ENCODE measurements at regions not wholly inside any gene's neighbourhood (a gene's known extent, or its start where the extent isn't known, plus 50 kb on each side); places are given as distances from the start of the nearest gene placed in this dataset.

GRCh38 chr12:19572920-19573558 lies 133.7 kb downstream of the AEBP2 start:
- peak in 1 of 2 experiments; percentile 20 for DNase-seq (ENCODE audit: low read depth in 1 of 2, low spot score in 2 of 2)
- Histone ChIP-seq H3K4me1 (replicated peaks) (peaks cover 19% of the 10 kb centered on the region), H3K4me3 (no peak overlapping the region), H3K27me3 (replicated peaks) (no peaks in the 10 kb centered on the region), H3K36me3 (no peaks in the 10 kb centered on the region), H3K27ac (no peak overlapping the region), H3K9me3 (replicated peaks) (no peaks in the 10 kb centered on the region)

DNA sequence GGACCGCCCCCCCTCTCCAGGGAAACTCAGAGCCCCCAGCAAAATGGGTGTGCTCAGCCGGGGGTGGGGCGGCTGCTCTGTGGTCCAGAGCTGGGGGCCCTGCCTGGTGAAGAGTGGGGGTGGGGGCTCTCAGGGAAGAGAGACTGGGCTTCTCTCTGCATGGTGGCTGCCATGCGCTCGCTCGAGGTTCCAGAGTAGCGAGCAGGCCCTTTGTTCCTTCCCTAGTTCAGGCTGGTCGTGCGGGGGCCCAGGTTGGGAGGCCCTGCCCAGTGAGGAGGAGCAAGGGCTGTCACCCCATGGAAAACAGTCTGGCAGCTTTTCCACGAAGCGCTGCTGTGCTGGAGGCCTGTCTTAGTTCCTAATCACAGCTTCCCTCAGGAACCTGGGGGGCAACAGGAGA lies 134.6 kb downstream of the AEBP2 start:
- no peaks in the 10 kb centered on the region for H3K27me3 ChIP-seq (replicated peaks)
- peaks cover 19% of the 10 kb centered on the region for H3K4me1 ChIP-seq (replicated peaks)
- DNase-seq (ENCODE audit: low read depth in 1 of 2, low spot score in 2 of 2) = no peak
- no peaks in the 10 kb centered on the region for H3K9me3 ChIP-seq (replicated peaks)
- H3K36me3 ChIP-seq = no peaks in the 10 kb centered on the region
- H3K27ac ChIP-seq = no peak overlapping the region
- no peak overlapping the region for H3K4me3 ChIP-seq

- peaks cover 19% of the 10 kb centered on the region for H3K4me1 ChIP-seq (replicated peaks)
- H3K27ac ChIP-seq = no peak overlapping the region; the same call in 1 of the 2 replicates
- H3K36me3 ChIP-seq = no peaks in the 10 kb centered on the region
- H3K4me3 ChIP-seq = no peak overlapping the region
- peak in 1 of 2 experiments; percentile 2 for DNase-seq (ENCODE audit: low read depth in 1 of 2, low spot score in 2 of 2)
- H3K9me3 ChIP-seq (replicated peaks) = no peaks in the 10 kb centered on the region
- no peaks in the 10 kb centered on the region for H3K27me3 ChIP-seq (replicated peaks)
These were observed 135.3 kb downstream of the AEBP2 start for GRCh38 chr12:19574601-19575000.

DNA sequence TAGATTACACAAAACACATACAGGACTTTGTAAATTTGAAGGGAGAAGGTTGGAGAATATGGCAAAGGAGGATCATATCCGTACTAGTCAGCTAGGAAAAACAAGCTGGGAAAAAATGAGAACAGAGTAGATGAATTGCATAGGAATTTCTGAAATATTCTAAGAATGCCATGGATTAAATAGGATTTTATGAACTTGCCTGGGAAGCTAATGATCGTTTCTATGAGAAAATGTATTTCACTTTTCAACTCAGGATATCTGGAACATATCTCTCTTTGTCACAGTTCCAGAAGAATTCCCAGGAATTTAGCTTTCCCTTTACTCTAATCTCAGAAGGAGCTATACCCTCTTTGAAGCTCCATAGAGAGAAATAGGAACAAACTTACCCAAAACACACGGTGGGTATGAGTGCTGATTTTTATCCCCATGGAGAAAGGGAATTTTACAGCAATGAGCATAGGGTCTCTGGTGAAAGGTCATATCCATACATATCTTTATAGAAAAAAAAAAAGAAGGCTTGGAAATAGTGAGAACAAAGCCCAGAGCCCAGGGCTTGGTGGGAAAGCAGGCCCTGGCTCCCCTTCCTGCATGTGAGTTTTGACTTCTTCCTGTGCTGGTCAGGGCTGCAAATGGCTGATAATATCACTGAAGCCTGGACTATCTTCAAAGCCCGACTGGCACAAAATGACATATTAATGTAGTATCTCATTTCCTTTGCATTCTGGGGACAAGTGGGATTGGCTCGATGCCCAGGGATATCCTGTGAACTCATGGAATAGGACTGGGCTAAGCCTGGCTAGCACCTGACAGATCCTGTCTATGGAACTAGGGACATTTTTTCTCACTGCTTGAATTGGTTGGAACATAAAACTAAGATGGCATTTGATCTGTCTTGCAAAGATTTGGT lies 136.3 kb downstream of the AEBP2 start:
- Histone ChIP-seq H3K27ac (peak overlapping the region; percentile 58), H3K27me3 (replicated peaks) (no peaks in the 10 kb centered on the region), H3K4me1 (replicated peaks) (peaks cover 19% of the 10 kb centered on the region), H3K36me3 (no peaks in the 10 kb centered on the region), H3K9me3 (replicated peaks) (no peaks in the 10 kb centered on the region), H3K4me3 (no peak overlapping the region)
- peak; percentile 39 to 63 for DNase-seq (ENCODE audit: low read depth in 1 of 2, low spot score in 2 of 2)

DNA sequence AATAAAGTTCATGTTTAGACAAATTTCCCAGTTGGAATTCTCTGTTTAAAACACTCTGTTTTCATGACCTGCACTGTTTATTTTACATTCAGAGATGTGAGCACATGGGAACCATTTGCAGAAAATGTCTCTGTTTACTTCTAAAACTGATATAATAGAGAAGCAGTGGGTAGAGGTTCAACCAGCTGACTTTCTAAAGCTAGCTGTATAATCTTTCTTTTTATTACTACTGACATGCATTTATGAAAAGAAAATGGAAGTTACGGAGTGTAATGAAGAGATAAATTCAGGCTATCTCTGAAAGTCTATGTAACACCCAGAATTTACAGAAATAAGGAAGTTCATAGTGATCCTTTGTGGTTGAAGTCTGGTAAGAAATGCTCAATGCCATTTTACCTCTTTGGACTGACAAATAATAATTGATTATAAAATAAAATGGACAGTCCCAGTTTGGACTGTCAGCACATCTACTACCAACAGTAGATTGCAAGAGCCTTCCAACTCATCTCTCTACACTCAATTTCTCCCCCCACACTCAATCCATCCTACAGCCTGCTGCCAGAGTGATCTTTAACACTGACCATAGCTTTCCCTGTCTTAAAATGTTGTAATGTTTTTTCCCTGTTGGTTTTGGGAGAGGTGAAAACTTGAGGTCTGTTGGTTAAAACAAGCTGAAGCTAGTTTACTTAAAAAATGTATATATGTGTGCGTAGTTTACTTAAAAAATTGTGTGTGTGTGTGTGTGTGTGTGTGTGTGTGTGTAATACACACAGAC lies 137.4 kb downstream of the AEBP2 start:
- H3K4me1 ChIP-seq (replicated peaks) = peaks cover 19% of the 10 kb centered on the region
- no peak overlapping the region for H3K27ac ChIP-seq
- H3K9me3 ChIP-seq (replicated peaks) = no peaks in the 10 kb centered on the region
- H3K4me3 ChIP-seq = no peak overlapping the region
- H3K36me3 ChIP-seq = no peaks in the 10 kb centered on the region
- no peaks in the 10 kb centered on the region for H3K27me3 ChIP-seq (replicated peaks)
- peak in 1 of 2 experiments; percentile 26 for DNase-seq (ENCODE audit: low read depth in 1 of 2, low spot score in 2 of 2)

GRCh38 chr12:19577281-19577530 lies 137.9 kb downstream of the AEBP2 start:
- H3K36me3 ChIP-seq = no peaks in the 10 kb centered on the region
- H3K4me1 ChIP-seq (replicated peaks) = peaks cover 19% of the 10 kb centered on the region
- H3K9me3 ChIP-seq (replicated peaks) = no peaks in the 10 kb centered on the region
- H3K27ac ChIP-seq = no peak overlapping the region
- H3K4me3 ChIP-seq = no peak overlapping the region
- DNase-seq (ENCODE audit: low read depth in 1 of 2, low spot score in 2 of 2) = peak in 1 of 2 experiments; percentile 1
- H3K27me3 ChIP-seq (replicated peaks) = no peaks in the 10 kb centered on the region

DNA sequence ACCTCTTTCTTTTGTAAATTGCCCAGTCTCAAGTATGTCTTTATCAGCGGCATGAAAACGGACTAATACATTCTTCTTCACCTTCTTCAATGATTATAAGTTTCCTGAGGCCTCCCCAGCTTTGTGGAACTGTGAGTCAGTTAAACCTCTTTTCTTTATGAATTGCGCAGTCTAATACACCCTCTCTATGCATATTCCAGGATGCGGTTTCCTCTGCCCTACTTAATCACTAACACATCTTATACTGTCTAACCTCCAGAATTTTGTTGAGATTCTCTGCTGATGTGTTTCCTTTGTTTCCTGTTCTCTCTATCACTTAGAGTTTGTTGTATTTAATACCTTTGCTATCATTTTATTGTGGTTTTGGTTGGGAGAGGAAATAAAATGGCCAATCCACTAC lies 145.4 kb downstream of the AEBP2 start:
- Histone ChIP-seq H3K36me3 (no peaks in the 10 kb centered on the region), H3K9me3 (replicated peaks) (0 out of 2 replicates have a peak, but pooled peaks cover 4% of the 10 kb centered on the region), H3K4me3 (no peak overlapping the region), H3K27me3 (replicated peaks) (no peaks in the 10 kb centered on the region), H3K4me1 (replicated peaks) (no peaks in the 10 kb centered on the region), H3K27ac (no peak overlapping the region)
- no peak for DNase-seq (ENCODE audit: low read depth in 1 of 2, low spot score in 2 of 2)

- no peaks in the 10 kb centered on the region for H3K9me3 ChIP-seq (replicated peaks)
- no peak for DNase-seq (ENCODE audit: low read depth in 1 of 2, low spot score in 2 of 2)
- H3K27ac ChIP-seq = no peak overlapping the region
- H3K27me3 ChIP-seq (replicated peaks) = no peaks in the 10 kb centered on the region
- no peaks in the 10 kb centered on the region for H3K36me3 ChIP-seq
- H3K4me3 ChIP-seq = no peak overlapping the region
- no peaks in the 10 kb centered on the region for H3K4me1 ChIP-seq (replicated peaks)
These were observed 149.7 kb downstream of the AEBP2 start for GRCh38 chr12:19588951-19589350.

DNA sequence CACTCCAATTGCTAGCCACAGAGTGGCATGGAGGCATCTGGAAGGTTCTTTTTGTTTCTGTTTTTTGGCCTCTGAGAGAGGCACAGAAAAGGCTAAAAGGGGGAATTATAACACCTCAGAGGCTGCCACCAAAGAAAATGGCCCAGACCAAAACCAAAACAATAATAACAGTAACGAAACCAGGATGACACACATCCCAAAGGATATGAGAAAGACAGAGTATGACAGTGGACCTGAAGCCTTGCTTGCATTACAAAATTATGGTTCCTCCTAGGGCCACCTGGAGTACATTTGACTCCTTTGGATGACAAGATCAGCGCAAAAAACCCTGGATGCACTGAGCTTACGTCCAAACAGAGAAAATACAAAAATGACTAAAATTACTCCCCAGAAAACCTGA lies 152.7 kb downstream of the AEBP2 start:
- Histone ChIP-seq H3K9me3 (replicated peaks) (no peaks in the 10 kb centered on the region), H3K4me3 (no peak overlapping the region), H3K27ac (no peak overlapping the region), H3K4me1 (replicated peaks) (no peaks in the 10 kb centered on the region), H3K27me3 (replicated peaks) (no peaks in the 10 kb centered on the region), H3K36me3 (no peaks in the 10 kb centered on the region)
- DNase-seq (ENCODE audit: low read depth in 1 of 2, low spot score in 2 of 2) = no peak

DNA sequence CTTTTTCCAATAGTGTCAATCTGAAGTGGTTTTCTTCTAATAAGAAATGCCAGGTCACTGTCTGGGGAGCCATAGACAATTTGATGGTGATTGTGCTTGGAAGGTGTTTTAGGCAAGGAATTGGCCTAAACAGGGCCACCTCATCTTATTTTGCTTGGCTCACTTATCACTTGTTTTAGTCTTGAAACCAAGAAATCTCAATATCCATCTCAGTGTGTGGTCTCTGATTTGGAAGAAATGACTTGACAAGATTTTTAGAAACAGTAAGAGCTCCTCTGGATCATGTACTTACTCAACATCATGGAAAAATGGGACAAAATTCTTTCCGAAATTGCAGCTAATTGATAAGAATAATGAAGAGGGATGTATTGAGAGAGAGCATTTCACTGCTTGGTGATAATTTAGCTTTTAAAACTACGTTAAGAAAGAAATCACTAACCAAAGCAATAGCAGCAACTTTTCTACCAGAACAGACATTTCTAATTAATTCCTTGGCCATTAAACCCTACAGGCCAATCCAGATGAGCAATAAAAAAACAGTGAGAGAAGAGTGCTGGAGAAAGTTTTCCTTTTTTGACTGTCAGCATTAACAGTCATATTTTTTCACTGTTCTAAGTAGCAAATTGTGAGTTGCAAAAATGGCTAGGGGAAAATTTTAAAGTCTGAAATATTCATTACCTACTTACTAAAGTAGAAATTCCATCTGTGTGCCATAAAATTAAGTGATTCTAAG lies 157.3 kb downstream of the AEBP2 start:
- no peak for DNase-seq (ENCODE audit: low read depth in 1 of 2, low spot score in 2 of 2)
- H3K27ac ChIP-seq = no peak overlapping the region
- H3K4me1 ChIP-seq (replicated peaks) = no peaks in the 10 kb centered on the region
- H3K36me3 ChIP-seq = no peaks in the 10 kb centered on the region
- no peaks in the 10 kb centered on the region for H3K9me3 ChIP-seq (replicated peaks)
- H3K4me3 ChIP-seq = no peak overlapping the region
- H3K27me3 ChIP-seq (replicated peaks) = no peaks in the 10 kb centered on the region

DNA sequence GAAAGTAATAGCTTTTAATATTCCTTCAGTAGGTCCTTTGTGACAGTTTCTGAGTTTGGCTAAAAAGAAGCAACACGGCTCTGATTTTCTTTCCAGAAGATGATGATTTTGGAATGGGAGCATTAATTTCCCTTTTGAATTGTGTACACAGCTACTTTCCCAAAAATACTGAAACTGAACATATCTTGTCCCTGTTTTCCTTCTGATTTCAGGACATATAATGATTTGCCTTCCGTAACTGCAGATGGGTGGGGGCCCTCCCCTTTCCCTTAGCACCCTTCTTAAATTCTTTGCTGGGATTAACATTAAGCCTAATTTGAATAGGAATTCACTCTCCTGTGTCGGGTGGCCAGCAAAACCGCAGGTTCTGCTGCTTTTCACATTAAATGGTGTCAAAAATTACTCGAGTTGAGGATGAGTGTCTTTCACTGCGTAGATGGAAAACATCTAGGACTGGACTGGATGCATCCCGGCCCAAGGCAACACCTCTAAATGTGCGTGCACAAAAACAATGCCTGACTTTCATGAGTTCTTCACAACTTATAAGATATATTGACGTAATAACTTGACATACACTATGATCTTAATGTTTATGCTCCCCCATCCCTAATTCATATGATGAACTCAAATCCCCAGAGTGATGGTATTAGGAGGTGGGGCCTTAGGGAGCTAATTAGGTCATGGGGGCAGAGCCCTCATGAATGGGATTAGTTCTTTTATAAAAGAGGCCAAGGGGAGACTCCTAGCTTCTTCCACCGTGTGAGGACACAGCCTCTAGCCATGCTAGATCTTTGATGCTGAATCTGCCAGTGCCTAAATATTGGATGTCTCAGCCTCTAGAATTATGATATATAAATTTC lies 158.1 kb downstream of the AEBP2 start:
- Histone ChIP-seq H3K4me3 (no peak overlapping the region), H3K27me3 (replicated peaks) (no peaks in the 10 kb centered on the region), H3K27ac (no peak overlapping the region), H3K4me1 (replicated peaks) (no peaks in the 10 kb centered on the region), H3K9me3 (replicated peaks) (no peaks in the 10 kb centered on the region), H3K36me3 (no peaks in the 10 kb centered on the region)
- no peak for DNase-seq (ENCODE audit: low read depth in 1 of 2, low spot score in 2 of 2)

GRCh38 chr12:19605720-19606119 lies 166.4 kb downstream of the AEBP2 start:
- Histone ChIP-seq H3K4me1 (replicated peaks) (no peaks in the 10 kb centered on the region), H3K9me3 (replicated peaks) (no peaks in the 10 kb centered on the region), H3K27me3 (replicated peaks) (no peaks in the 10 kb centered on the region; the same call in 1 of the 2 replicates), H3K4me3 (no peak overlapping the region), H3K27ac (no peak overlapping the region), H3K36me3 (no peaks in the 10 kb centered on the region)
- DNase-seq (ENCODE audit: low read depth in 1 of 2, low spot score in 2 of 2) = no peak

DNA sequence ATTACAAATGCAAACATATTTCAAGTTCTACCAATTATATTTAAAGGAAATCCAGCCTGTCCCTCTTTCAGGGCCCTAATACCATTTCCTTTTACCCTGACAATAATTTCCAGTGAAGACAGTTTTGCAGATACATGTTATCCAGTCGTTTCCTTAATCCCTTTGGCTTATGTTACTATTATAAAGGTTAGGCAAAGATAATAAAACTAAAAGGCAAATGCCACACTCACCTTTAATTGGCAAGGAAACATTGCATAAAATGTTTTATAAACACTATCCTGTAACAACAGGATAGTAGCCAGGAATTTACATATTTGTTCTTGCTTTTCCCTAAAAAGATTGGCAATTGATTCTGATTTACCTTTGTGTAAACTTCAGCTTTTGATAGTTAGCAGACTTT lies 168.7 kb downstream of the AEBP2 start:
- no peak overlapping the region for H3K4me3 ChIP-seq
- no peak for DNase-seq (ENCODE audit: low read depth in 1 of 2, low spot score in 2 of 2)
- no peaks in the 10 kb centered on the region; the same call in 1 of the 2 replicates for H3K27me3 ChIP-seq (replicated peaks)
- no peaks in the 10 kb centered on the region for H3K4me1 ChIP-seq (replicated peaks)
- no peaks in the 10 kb centered on the region for H3K36me3 ChIP-seq
- no peak overlapping the region for H3K27ac ChIP-seq
- no peaks in the 10 kb centered on the region for H3K9me3 ChIP-seq (replicated peaks)
